Uterus (tissue), 2 donors: ENCODE measurements at regions not wholly inside any gene's neighbourhood (a gene's known extent, or its start where the extent isn't known, plus 50 kb on each side); places are given as distances from the start of the nearest gene placed in this dataset.
"Not testable (repeated sequence)": the region's sequence is repeated elsewhere in the genome, so short reads cannot be mapped to it uniquely, and the experiment has no call there.

Experiments
- POLR2A ChIP-seq, 2 donors: fragments of 450-650 bp; IDR thresholded peaks; one replicate each; pipeline ENCODE4 v1.6.1; 2016; ENCODE audit warnings: antibody characterized with exemption in 2 of 2, mild to moderate bottlenecking in 1 of 2, moderate library complexity in 1 of 2
- TF ChIP-seq, protein P1 (sequence below), 4 experiments: fragments of 200-600 bp in 2 of 4; fragments of 450-650 bp in 2 of 4; sonication (generic) in 2 of 4; IDR thresholded peaks; one replicate each; pipeline ENCODE4 v1.5.1; 2016 to 2019; ENCODE audit warnings: antibody characterized with exemption in 4 of 4, mild to moderate bottlenecking in 2 of 4, moderate library complexity in 1 of 4

- TF ChIP-seq, protein P1, sequence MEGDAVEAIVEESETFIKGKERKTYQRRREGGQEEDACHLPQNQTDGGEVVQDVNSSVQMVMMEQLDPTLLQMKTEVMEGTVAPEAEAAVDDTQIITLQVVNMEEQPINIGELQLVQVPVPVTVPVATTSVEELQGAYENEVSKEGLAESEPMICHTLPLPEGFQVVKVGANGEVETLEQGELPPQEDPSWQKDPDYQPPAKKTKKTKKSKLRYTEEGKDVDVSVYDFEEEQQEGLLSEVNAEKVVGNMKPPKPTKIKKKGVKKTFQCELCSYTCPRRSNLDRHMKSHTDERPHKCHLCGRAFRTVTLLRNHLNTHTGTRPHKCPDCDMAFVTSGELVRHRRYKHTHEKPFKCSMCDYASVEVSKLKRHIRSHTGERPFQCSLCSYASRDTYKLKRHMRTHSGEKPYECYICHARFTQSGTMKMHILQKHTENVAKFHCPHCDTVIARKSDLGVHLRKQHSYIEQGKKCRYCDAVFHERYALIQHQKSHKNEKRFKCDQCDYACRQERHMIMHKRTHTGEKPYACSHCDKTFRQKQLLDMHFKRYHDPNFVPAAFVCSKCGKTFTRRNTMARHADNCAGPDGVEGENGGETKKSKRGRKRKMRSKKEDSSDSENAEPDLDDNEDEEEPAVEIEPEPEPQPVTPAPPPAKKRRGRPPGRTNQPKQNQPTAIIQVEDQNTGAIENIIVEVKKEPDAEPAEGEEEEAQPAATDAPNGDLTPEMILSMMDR (IDR thresholded peaks at IDR 0.05), result not testable (repeated sequence)
- TF ChIP-seq POLR2A (IDR thresholded peaks at IDR 0.05), result not testable (repeated sequence)
Measured at GRCh38 chr20:25797062-25797461, 100.4 kb upstream of the ZNF337 start.
